ENCODE measurements at regions not wholly inside any gene's neighbourhood (a gene's known extent, or its start where the extent isn't known, plus 50 kb on each side); places are given as distances from the start of the nearest gene placed in this dataset.
"Not testable (repeated sequence)": the region's sequence is repeated elsewhere in the genome, so short reads cannot be mapped to it uniquely, and the experiment has no call there.

- not testable (repeated sequence) for TF ChIP-seq CTCF, POLR2A (IDR thresholded peaks at IDR 0.05)
Observed at GRCh38 chr18:2247101-2247500, 324.2 kb downstream of the METTL4 start.

Measured in breast epithelium (tissue), 3 donors.